Panc1 (cell line): ENCODE measurements at regions not wholly inside any gene's neighbourhood (a gene's known extent, or its start where the extent isn't known, plus 50 kb on each side); places are given as distances from the start of the nearest gene placed in this dataset.

Source experiments
- POLR2AphosphoS5 ChIP-seq: IDR thresholded peaks from 2 replicates; pipeline ENCODE4 v1.6.1; 2012; ENCODE audit warnings: mild to moderate bottlenecking, low read depth, low read length, moderate library complexity
- SIN3A ChIP-seq: IDR thresholded peaks from 2 replicates; pipeline ENCODE4 v1.6.1; 2012; ENCODE audit warnings: low read depth, mild to moderate bottlenecking, low read length, moderate library complexity, borderline replicate concordance; ENCODE audit not compliant: insufficient read depth
- TCF7L2 ChIP-seq: IDR thresholded peaks from 2 replicates; pipeline ENCODE4 v1.6.1; 2011; ENCODE audit warnings: mild to moderate bottlenecking, low read depth, low read length, inconsistent platforms
- TF ChIP-seq, protein P1 (sequence below): fragments of 450-650 bp; IDR thresholded peaks from 2 replicates; pipeline ENCODE4 v1.5.1; 2017; ENCODE audit warnings: mild to moderate bottlenecking
- TF ChIP-seq, protein P2 (sequence below), 2 experiments: IDR thresholded peaks; 2 replicates each; pipeline ENCODE4 v1.6.1; 2011 to 2012; ENCODE audit warnings: low read depth in 2 of 2, control low read depth in 1 of 2, low read length in 1 of 2, mild to moderate bottlenecking in 1 of 2, moderate library complexity in 1 of 2; ENCODE audit not compliant: insufficient read depth in 1 of 2

DNA sequence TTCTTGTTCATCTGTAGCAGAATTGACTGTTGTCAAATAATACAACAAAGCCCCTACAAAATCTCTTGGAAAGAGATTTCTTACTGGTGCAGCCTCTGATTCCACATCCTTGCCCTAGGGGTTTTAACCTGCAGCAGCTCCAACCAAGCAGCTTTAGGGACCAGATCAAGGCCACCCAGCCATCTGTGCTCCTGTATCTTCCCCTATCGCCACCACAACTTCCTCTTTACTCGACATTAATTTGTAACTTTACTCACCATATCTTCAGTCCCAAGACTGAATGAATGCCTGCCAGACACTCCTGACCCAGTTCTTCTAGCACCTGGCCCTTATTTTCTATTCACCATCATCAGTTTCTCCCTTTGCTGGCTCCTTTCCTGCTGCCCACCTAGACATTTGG lies 156.6 kb upstream of the IL12A start:
- TF ChIP-seq, protein P1, sequence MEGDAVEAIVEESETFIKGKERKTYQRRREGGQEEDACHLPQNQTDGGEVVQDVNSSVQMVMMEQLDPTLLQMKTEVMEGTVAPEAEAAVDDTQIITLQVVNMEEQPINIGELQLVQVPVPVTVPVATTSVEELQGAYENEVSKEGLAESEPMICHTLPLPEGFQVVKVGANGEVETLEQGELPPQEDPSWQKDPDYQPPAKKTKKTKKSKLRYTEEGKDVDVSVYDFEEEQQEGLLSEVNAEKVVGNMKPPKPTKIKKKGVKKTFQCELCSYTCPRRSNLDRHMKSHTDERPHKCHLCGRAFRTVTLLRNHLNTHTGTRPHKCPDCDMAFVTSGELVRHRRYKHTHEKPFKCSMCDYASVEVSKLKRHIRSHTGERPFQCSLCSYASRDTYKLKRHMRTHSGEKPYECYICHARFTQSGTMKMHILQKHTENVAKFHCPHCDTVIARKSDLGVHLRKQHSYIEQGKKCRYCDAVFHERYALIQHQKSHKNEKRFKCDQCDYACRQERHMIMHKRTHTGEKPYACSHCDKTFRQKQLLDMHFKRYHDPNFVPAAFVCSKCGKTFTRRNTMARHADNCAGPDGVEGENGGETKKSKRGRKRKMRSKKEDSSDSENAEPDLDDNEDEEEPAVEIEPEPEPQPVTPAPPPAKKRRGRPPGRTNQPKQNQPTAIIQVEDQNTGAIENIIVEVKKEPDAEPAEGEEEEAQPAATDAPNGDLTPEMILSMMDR = no peak
- no peak for TF ChIP-seq POLR2AphosphoS5
- TF ChIP-seq TCF7L2 = no peak
- TF ChIP-seq, protein P2, sequence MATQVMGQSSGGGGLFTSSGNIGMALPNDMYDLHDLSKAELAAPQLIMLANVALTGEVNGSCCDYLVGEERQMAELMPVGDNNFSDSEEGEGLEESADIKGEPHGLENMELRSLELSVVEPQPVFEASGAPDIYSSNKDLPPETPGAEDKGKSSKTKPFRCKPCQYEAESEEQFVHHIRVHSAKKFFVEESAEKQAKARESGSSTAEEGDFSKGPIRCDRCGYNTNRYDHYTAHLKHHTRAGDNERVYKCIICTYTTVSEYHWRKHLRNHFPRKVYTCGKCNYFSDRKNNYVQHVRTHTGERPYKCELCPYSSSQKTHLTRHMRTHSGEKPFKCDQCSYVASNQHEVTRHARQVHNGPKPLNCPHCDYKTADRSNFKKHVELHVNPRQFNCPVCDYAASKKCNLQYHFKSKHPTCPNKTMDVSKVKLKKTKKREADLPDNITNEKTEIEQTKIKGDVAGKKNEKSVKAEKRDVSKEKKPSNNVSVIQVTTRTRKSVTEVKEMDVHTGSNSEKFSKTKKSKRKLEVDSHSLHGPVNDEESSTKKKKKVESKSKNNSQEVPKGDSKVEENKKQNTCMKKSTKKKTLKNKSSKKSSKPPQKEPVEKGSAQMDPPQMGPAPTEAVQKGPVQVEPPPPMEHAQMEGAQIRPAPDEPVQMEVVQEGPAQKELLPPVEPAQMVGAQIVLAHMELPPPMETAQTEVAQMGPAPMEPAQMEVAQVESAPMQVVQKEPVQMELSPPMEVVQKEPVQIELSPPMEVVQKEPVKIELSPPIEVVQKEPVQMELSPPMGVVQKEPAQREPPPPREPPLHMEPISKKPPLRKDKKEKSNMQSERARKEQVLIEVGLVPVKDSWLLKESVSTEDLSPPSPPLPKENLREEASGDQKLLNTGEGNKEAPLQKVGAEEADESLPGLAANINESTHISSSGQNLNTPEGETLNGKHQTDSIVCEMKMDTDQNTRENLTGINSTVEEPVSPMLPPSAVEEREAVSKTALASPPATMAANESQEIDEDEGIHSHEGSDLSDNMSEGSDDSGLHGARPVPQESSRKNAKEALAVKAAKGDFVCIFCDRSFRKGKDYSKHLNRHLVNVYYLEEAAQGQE (IDR thresholded peaks at IDR 0.05; ENCODE audit: insufficient read depth in 1 of 2, low read depth in 2 of 2, low read length in 1 of 2) = no peak
- no peak for TF ChIP-seq SIN3A
